GM18508 (cell line): ENCODE measurements at regions not wholly inside any gene's neighbourhood (a gene's known extent, or its start where the extent isn't known, plus 50 kb on each side); places are given as distances from the start of the nearest gene placed in this dataset.
"Not testable (repeated sequence)": the region's sequence is repeated elsewhere in the genome, so short reads cannot be mapped to it uniquely, and the experiment has no call there.

ENCODE experiments used
- ATAC-seq: cut with Tn5 transposase; IDR thresholded peaks from one replicate; pipeline ENCODE4 v1.9.1; 2021; ENCODE audit warnings: moderate number of reproducible peaks; ENCODE audit not compliant: insufficient read depth, unreplicated experiment

GRCh38 chr4:176618138-176618537 is 174.6 kb downstream of the VEGFC start:
- ATAC-seq: no peak

GRCh38 chr4:176619430-176619829 is 173.3 kb downstream of the VEGFC start:
- no peak for ATAC-seq

GRCh38 chr4:176622251-176622948 is 170.3 kb downstream of the VEGFC start:
- ATAC-seq: no peak

- ATAC-seq: not testable (repeated sequence)
These were observed 167.6 kb downstream of the VEGFC start for GRCh38 chr4:176624983-176625610.

- no peak for ATAC-seq
These were observed 164.8 kb downstream of the VEGFC start for GRCh38 chr4:176627916-176628315.

- ATAC-seq: no peak
These were observed 161.1 kb downstream of the VEGFC start for GRCh38 chr4:176631611-176632010.
